SW480 (cell line): ENCODE measurements at regions not wholly inside any gene's neighbourhood (a gene's known extent, or its start where the extent isn't known, plus 50 kb on each side); places are given as distances from the start of the nearest gene placed in this dataset.

Source experiments
- DNase-seq: peaks from one replicate; pipeline ENCODE4 v3.0.0-alpha.2; 2016; ENCODE audit warnings: low spot score

- DNase-seq = no peak
Observed at GRCh38 chr2:12347066-12347493, 369.7 kb upstream of the TRIB2 start.

GRCh38 chr2:12348216-12348615, 368.5 kb upstream of the TRIB2 start:
- no peak for DNase-seq

- no peak for DNase-seq
Observed at GRCh38 chr2:12350821-12351220, 365.9 kb upstream of the TRIB2 start.

- no peak for DNase-seq
Observed at GRCh38 chr2:12352889-12353288, 363.8 kb upstream of the TRIB2 start.

GRCh38 chr2:12361506-12361905, 355.2 kb upstream of the TRIB2 start:
- no peak for DNase-seq

DNA sequence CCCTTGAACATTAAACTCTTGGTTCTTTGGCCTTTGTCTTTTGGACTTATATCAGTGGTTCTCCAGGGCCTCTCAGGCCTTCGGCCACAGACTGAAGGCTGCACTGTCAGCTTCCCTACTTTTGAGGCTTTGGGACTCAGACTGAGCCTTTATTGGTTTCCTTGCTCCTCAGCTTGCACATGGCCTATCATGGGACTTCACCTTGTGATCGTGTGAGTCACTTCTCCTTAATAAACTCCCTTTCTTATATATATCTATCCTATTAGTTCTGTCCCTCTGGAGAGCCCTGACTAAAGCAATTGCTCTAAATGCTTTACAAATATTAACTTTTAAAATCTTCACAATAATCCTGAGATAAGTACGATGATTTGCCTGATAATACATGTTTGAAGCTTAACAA, 353.6 kb upstream of the TRIB2 start:
- no peak for DNase-seq

- no peak for DNase-seq
Observed at GRCh38 chr2:12363569-12363968, 353.2 kb upstream of the TRIB2 start.

DNA sequence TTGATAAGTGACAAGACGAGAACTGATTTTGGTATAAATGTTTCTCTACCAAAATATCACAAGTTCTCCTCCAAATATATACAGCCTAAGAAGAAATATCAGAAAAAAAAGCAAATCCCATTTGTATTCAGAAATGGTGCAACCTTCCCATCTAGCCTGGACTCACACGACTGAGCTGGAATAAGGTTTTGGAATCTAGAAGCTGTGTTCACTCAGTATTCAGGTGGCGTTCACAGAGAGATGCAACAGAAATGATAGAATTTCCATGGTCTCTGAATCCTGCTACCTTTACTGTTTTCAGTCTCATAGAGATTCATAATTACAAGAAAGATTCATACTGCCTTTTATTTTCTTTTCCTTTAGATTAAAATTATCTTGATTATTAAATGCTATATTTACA, 347.2 kb upstream of the TRIB2 start:
- no peak for DNase-seq

DNA sequence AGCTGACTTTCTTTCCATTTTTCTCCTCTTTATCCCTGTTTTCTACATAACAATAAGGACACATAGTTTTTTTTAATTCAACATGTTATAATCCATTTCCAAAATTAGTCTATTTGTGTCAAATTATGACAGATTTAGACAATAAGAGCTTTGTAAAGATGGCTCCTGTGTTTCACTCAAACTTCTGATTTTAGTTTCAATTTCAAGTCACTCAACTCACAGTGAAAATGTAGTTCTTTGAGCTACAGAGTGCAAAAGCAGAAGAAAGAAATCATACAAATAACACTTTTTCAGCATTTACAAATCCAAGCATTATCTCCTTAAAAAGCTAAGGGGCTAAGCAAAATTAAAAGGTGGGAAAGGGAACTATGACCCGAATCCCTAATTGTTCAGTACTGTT, 340.7 kb upstream of the TRIB2 start:
- no peak for DNase-seq

- DNase-seq = no peak
Observed at GRCh38 chr2:12379143-12379542, 337.6 kb upstream of the TRIB2 start.

DNA sequence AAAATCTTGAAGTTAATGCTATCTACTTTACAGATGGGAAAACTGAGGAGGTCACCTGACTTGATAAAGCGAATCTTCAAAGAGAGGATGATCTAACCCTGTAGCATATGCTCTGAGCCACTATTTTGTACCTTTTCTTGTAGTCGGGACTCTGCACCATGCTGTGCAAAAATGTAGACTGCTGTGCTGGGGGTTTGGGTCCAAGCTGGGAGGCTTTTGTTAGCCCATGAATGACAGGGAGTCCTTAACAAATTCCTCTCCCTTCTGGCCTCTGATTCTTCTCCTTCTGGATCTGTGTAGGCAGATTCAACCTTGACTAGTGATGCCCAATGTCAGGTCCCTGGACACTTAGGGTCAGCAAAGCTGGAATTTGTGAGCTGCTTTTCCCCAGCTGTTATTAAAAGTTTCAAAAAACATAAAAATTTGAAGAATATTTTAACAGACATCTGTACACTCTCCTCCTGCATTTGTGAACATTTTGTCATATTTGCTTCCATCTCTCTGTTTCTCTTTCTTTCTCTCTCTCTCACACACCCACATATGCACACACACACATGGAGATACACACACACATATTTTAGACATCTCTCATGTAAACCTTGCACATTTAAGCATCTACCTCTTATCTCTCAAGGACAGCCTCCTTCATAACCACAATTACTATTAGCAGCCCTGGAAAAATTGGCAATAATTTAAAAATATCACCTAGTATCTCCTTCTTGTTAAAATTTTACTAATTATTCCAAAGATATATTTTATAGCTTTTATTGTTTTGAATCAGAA, 335.0 kb upstream of the TRIB2 start:
- no peak for DNase-seq

DNA sequence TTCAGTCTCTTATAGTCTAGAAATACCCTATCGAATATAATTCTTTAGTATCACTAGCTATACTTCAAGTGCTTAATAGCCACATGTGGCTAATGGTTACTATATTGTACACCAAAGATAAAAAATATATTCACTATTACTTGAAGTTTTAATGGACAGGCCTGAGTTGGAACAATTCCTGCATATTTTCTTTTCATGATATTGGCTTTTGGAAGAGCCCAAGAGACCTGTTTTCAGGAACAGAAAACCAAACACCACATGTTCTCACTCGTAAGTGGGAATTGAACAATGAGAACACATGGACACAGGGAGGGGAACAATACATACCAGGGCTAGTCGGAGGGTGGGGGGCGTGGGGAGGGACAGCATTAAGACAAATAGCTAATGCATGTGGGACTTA, 334.4 kb upstream of the TRIB2 start:
- no peak for DNase-seq

DNA sequence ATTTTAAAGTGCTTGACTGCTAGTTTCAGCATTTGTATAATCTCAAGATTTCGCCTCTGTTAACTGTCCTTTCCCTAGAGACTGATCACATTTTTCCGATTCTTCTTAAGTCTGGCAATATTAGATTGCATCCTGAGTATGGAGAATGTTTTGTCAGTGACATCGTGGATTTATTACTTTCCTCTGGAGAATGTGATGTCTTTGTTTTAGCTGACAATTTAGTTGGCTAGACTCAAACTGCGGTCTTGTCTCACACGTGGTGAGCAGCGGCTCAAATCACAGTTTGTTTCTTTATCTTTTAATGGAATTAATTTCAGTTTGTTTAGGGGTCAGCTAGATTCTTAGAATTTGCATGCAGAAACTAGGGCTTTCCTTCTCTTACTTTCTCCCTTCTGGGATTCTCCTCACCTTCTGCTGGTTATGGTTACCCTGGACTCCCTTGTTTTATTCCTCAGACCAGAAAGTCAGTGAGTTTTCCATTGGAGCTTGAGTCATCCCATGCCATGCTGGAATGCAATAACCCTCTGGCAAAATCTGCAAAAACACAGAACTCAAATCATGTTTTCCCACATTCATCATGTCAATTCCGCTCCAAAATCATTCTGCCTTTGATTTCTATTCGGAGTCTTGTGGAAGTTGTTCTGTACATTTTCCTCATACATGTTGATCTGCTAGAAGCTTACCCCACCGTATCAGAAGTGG, 327.2 kb upstream of the TRIB2 start:
- no peak for DNase-seq

DNA sequence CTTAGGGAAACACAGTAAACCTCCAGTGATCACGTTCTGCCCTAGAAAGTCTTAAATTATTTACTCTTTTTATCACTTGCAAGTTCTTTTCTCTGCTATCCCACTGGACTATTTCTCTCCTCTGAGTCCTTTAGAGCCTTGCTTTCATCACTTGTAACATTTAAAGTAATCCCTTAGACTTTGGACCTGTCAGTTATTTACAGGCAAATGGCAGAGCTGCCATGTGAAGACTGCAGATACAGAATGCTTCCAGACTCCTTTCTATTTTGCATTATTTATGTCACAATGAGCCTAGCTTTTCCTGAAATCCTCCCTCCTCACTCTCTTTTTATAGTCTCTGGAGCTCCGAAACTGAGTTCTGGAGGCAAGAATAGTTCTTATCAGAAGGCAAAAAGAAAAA, 325.6 kb upstream of the TRIB2 start:
- no peak for DNase-seq

DNA sequence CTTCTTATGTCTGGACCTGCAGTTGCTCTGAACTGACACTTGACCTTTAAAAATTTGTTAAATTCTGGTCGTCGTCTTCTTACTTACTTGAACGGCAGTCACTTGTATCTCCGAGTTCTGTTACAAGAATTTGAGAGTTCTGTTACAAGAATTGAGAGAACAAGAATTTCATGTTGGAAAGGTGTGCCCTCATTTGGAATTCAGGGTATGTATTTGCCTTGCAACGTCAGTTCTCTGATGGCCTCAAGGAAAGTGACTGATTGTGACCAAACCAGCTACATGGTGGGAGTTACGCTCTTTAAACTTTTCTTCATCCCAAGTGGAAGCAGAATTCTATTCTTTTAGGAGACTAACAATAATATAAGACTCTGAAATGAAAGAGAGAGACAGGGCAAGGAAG, 320.0 kb upstream of the TRIB2 start:
- DNase-seq = no peak

DNA sequence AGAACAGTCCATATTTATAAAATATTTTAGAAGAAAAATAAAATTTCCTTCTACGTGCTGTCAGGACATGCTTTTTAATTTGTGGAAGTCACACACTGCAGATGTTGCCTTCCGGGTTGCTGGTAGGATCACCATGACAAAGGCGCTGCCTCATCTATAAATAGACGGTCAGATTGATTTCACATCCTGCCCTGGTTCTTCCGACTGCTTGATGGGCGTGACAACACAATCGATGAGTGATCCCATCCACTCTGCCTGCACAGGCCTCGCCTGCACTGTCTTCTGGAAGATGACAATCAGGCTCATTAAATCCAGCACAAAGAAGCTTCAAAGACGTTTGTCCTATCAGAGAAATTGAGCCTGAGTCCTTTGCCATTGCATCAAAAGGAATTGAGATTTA, 318.9 kb upstream of the TRIB2 start:
- no peak for DNase-seq

GRCh38 chr2:12399240-12399639, 317.5 kb upstream of the TRIB2 start:
- DNase-seq = no peak

DNA sequence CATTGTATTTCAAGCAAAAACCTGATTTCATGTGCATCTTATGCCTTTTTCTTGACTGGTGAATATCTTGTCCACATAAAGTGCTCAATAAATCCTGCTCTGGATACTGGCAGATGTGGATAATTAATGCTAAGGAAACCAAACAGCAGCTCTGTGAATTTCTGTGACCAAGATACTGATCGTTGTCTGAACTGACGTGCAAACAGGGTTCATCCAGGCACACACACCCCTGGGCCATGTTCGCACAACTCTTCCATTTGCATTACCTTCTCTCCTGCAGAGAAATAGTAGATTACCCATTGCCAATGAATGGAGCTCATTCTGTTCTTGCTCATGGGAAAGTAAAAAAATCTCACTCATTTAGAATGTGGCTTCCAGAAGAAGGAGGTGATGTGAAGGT, 316.2 kb upstream of the TRIB2 start:
- DNase-seq = no peak

- no peak for DNase-seq
Observed at GRCh38 chr2:12402440-12403139, 314.1 kb upstream of the TRIB2 start.

GRCh38 chr2:12404497-12404896, 312.2 kb upstream of the TRIB2 start:
- no peak for DNase-seq

DNA sequence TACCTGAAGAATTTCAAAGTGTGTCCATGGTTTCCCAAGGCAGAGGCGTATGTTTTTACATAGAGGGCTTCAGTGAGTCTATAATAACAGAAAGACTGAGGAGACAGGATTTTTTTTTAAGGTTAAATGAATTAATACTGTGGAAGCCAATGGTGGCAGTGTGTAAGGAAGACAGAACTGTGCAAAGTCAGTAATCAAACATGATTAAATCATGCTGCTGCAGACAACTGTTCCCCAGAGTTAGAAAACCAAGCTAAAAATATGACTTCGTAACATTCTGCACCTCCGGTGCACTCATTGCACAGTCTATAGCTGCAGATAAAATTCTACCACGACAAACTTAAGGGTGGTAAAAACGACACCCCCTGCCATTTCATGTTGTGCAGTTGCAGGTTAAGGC, 309.6 kb upstream of the TRIB2 start:
- no peak for DNase-seq

GRCh38 chr2:12412898-12413305, 303.8 kb upstream of the TRIB2 start:
- DNase-seq = no peak

DNA sequence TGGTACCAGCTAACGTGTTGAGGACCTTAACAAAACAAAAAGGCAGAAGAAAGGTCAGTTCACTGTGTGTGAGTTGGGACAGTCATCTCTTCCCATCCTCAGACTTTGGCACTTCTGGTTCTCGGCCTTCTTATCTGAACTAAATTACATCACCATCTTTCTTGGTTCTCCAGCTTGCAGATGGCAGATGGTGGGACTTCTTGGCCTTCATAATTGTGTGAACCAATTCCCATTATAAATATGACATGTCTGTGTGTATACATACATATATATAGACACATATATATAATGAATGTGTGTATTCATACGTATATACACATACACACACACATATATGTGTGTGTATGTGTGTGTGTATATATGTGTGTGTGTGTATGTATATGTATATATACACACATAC, 301.2 kb upstream of the TRIB2 start:
- no peak for DNase-seq
